ENCODE measurements at regions not wholly inside any gene's neighbourhood (a gene's known extent, or its start where the extent isn't known, plus 50 kb on each side); places are given as distances from the start of the nearest gene placed in this dataset.

GRCh38 chr12:90207799-90208198 lies 499.2 kb upstream of the ATP2B1 start:
- TF ChIP-seq CTCF (IDR thresholded peaks at IDR 0.05; ENCODE audit: insufficient read depth, low read depth, low read length) (no peak), EZH2 (IDR thresholded peaks at IDR 0.05; ENCODE audit: insufficient read depth, low read length) (no peak)
